Esophagus (tissue), 2 donors: ENCODE measurements at regions not wholly inside any gene's neighbourhood (a gene's known extent, or its start where the extent isn't known, plus 50 kb on each side); places are given as distances from the start of the nearest gene placed in this dataset.
"Not testable (repeated sequence)": the region's sequence is repeated elsewhere in the genome, so short reads cannot be mapped to it uniquely, and the experiment has no call there.

Source experiments
- H3K27ac ChIP-seq, 2 donors: one replicate each; pipeline ENCODE4 v1.5.1; 2013; ENCODE audit warnings: low read depth in 2 of 2, mild to moderate bottlenecking in 2 of 2, inconsistent platforms in 1 of 2, low read length in 1 of 2, moderate library complexity in 1 of 2
- H3K27me3 ChIP-seq, 2 donors: one replicate each; pipeline ENCODE4 v1.6.1; 2013; ENCODE audit warnings: low read length in 2 of 2, control low read depth in 1 of 2, mild to moderate bottlenecking in 1 of 2; ENCODE audit not compliant: insufficient read depth in 2 of 2, control insufficient read depth in 1 of 2
- H3K36me3 ChIP-seq, 2 donors: one replicate each; pipeline ENCODE4 v1.6.1; 2013; ENCODE audit warnings: low read length in 1 of 2; ENCODE audit not compliant: control insufficient read depth in 2 of 2, insufficient read depth in 2 of 2
- H3K4me1 ChIP-seq, 2 donors: one replicate each; pipeline ENCODE4 v1.6.1; 2013; ENCODE audit warnings: low read length in 1 of 2; ENCODE audit not compliant: control insufficient read depth in 2 of 2, insufficient read depth in 2 of 2
- H3K4me3 ChIP-seq, 2 donors: one replicate each; pipeline ENCODE4 v1.5.1; 2013; ENCODE audit warnings: low read length in 2 of 2, mild to moderate bottlenecking in 2 of 2, low read depth in 1 of 2, moderate library complexity in 1 of 2
- H3K9me3 ChIP-seq, 2 donors: one replicate each; pipeline ENCODE4 v1.6.1; 2013; ENCODE audit warnings: mild to moderate bottlenecking in 2 of 2, low read depth in 1 of 2, low read length in 1 of 2, moderate library complexity in 1 of 2; ENCODE audit not compliant: control insufficient read depth in 2 of 2, insufficient read depth in 1 of 2
- WGBS, 2 donors: extraction: QIAGEN DNeasy Blood & Tissue Kit; methylation state at CpG; one replicate each; pipeline ENCODE4 v1.1.7; 2013; 5-methylcytosine and 5-hydroxymethylcytosine counted together
- donor health status: healthy with polysubstance abuse.
- donor health status: Bipolar disorder and iron deficiency.

- Histone ChIP-seq H3K4me3 (no peak overlapping the region), H3K27ac (no peak overlapping the region), H3K36me3 (no peaks in the 10 kb centered on the region), H3K27me3 (no peaks in the 10 kb centered on the region), H3K4me1 (no peaks in the 10 kb centered on the region), H3K9me3 (no peaks in the 10 kb centered on the region)
- WGBS, 2 donors = 88% methylated on average over 2 of the region's 2 CpGs
Measured at GRCh38 chr2:192628017-192628416, 433.3 kb upstream of the TMEFF2 start.

GRCh38 chr2:192615105-192615504 is 420.4 kb upstream of the TMEFF2 start:
- H3K4me1 ChIP-seq = no peaks in the 10 kb centered on the region
- no peak overlapping the region for H3K27ac ChIP-seq
- H3K27me3 ChIP-seq = no peaks in the 10 kb centered on the region
- H3K4me3 ChIP-seq = no peak overlapping the region
- no peaks in the 10 kb centered on the region for H3K36me3 ChIP-seq
- H3K9me3 ChIP-seq = no peaks in the 10 kb centered on the region

- Histone ChIP-seq H3K36me3 (no peaks in the 10 kb centered on the region), H3K4me3 (no peak overlapping the region), H3K9me3 (no peaks in the 10 kb centered on the region), H3K4me1 (no peaks in the 10 kb centered on the region), H3K27me3 (no peaks in the 10 kb centered on the region), H3K27ac (no peak overlapping the region)
- WGBS, 2 donors = 81 to 96% methylated on average over 1 of the region's 1 CpG
Measured at GRCh38 chr2:192604295-192604694, 409.6 kb upstream of the TMEFF2 start.

- H3K36me3 ChIP-seq, H3K4me3 ChIP-seq, H3K27me3 ChIP-seq, H3K27ac ChIP-seq, H3K9me3 ChIP-seq, H3K4me1 ChIP-seq: not testable (repeated sequence)
- WGBS, 2 donors = 85 to 87% methylated on average over 9 of the region's 9 CpGs
Measured at GRCh38 chr2:192598649-192599048, 403.9 kb upstream of the TMEFF2 start.

DNA sequence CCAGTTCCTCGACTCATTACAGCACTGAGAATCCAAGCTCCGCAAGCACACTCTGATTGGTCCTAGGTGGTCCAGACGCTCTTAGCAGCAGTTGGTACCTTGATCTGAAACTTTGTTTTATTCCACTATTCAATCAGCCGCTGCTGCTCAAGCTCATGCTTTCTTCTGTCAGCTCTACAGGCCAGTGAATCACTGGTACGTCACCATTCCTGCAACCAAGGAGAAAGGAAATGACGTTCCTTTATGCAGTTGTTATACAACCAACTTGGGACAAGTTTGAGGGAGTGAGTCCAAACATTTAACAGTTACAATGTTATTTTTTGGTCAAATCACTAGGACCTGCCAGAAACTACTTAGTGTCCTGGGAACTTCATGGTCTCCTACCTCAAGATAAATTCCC is 398.8 kb upstream of the TMEFF2 start:
- WGBS, 2 donors = 83 to 90% methylated on average over 6 of the region's 6 CpGs
- Histone ChIP-seq H3K4me3 (no peak overlapping the region), H3K9me3 (no peaks in the 10 kb centered on the region)

DNA sequence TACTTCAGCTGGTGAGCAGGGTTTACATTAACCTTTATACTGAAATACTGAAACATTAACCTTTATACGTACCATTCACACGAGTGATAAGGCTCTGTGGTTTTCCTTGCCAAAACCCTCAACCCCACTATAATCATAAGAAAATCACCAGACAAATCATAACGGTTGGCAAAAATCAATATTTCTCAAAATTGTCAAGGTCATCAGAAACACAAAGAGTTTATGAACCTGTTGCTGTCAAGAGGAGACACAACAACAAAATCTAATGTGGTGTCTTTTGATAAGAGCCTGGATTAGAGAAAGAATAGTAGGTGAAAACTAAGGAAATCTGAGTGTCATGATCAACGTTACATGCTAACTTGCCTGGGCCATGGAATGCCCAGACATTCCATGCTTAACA is 396.9 kb upstream of the TMEFF2 start:
- no peaks in the 10 kb centered on the region for H3K27me3 ChIP-seq
- no peaks in the 10 kb centered on the region for H3K4me1 ChIP-seq
- H3K9me3 ChIP-seq = no peaks in the 10 kb centered on the region
- no peaks in the 10 kb centered on the region for H3K36me3 ChIP-seq
- 78 to 81% methylated on average over 4 of the region's 4 CpGs for WGBS, 2 donors
- no peak overlapping the region for H3K4me3 ChIP-seq
- H3K27ac ChIP-seq = no peak overlapping the region

More for the DNA sequence above, 398.8 kb upstream of the TMEFF2 start:
- H3K36me3 ChIP-seq = no peaks in the 10 kb centered on the region
- no peaks in the 10 kb centered on the region for H3K4me1 ChIP-seq
- no peaks in the 10 kb centered on the region for H3K27me3 ChIP-seq
- H3K27ac ChIP-seq = no peak overlapping the region

- WGBS, 2 donors = 47% methylated on average over 3 of the region's 3 CpGs
Measured at GRCh38 chr2:192585418-192585817, 390.7 kb upstream of the TMEFF2 start.

DNA sequence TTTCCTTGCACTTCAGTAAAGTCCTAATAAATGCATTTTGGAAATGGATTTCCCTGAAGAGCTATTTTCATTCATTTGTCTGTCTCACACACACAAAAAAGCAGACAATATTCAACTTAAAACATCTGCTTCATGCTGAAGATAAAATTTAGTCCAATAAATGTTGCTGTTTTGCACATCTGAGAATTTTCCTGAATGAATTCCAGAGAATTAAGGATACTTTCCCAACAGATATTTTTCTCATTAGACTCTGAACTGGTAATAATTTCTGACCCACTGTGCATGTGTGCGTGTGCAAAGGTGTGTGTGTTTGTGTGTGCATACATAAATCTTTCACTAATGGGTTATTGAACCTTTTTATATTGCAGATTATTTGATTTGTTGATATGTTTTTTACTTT is 390.2 kb upstream of the TMEFF2 start:
- no peak overlapping the region for H3K27ac ChIP-seq
- 56 to 67% methylated on average over 1 of the region's 1 CpG for WGBS, 2 donors
- no peaks in the 10 kb centered on the region for H3K27me3 ChIP-seq
- H3K9me3 ChIP-seq = peaks cover 0 to 3% of the 10 kb centered on the region in 2 donors
- H3K4me3 ChIP-seq = no peak overlapping the region
- H3K4me1 ChIP-seq = no peaks in the 10 kb centered on the region
- no peaks in the 10 kb centered on the region for H3K36me3 ChIP-seq

More at GRCh38 chr2:192585418-192585817, 390.7 kb upstream of the TMEFF2 start:
- H3K36me3 ChIP-seq = no peaks in the 10 kb centered on the region
- H3K4me1 ChIP-seq = no peaks in the 10 kb centered on the region
- peaks cover 0 to 3% of the 10 kb centered on the region in 2 donors for H3K9me3 ChIP-seq
- H3K27me3 ChIP-seq = no peaks in the 10 kb centered on the region
- H3K4me3 ChIP-seq = no peak overlapping the region
- no peak overlapping the region for H3K27ac ChIP-seq

- Histone ChIP-seq H3K36me3 (no peaks in the 10 kb centered on the region), H3K4me3 (no peak overlapping the region), H3K4me1 (no peaks in the 10 kb centered on the region), H3K9me3 (peaks cover 0 to 3% of the 10 kb centered on the region in 2 donors), H3K27me3 (no peaks in the 10 kb centered on the region), H3K27ac (no peak overlapping the region)
- WGBS, 2 donors = 66 to 69% methylated on average over 2 of the region's 2 CpGs
Measured at GRCh38 chr2:192579965-192580700, 385.4 kb upstream of the TMEFF2 start.

- no peak overlapping the region for H3K4me3 ChIP-seq
- H3K4me1 ChIP-seq = no peaks in the 10 kb centered on the region
- no peaks in the 10 kb centered on the region for H3K27me3 ChIP-seq
- H3K9me3 ChIP-seq = peaks cover 0 to 3% of the 10 kb centered on the region in 2 donors
- H3K27ac ChIP-seq = no peak overlapping the region
- H3K36me3 ChIP-seq = no peaks in the 10 kb centered on the region
- WGBS, 2 donors = 63 to 69% methylated on average over 2 of the region's 2 CpGs
Measured at GRCh38 chr2:192578780-192579179, 384.0 kb upstream of the TMEFF2 start.
